WI38 (cell line): ENCODE measurements at regions not wholly inside any gene's neighbourhood (a gene's known extent, or its start where the extent isn't known, plus 50 kb on each side); places are given as distances from the start of the nearest gene placed in this dataset.

Source experiments
- H3K4me3 ChIP-seq: 2 replicates; pipeline ENCODE4 v1.5.1; 2011; ENCODE audit warnings: low read depth, mild to moderate bottlenecking, control low read depth, low read length
- TF ChIP-seq, protein P1 (sequence below): IDR thresholded peaks from 2 replicates; pipeline ENCODE4 v1.5.1; 2012; ENCODE audit warnings: low read depth, mild to moderate bottlenecking, control low read depth, low read length

DNA sequence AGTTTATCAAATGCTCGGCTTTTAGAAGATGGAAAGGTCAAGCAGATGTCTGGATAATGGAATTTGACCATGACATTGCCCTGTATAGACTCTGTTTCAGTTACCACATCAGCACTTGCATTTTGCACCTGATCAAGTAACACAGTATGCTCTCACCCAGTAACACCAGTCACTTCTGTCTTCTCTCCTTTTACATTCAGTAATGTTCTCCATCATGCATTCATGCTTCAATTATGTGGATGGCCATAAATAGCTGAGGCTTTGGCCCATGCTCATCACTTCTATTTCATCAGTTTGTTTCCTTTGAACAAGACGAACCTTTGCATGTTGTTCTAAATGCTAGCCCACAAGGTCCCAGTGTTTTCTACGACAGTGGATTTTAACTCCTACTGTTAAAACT, 322.9 kb upstream of the ACVR2A start:
- TF ChIP-seq, protein P1, sequence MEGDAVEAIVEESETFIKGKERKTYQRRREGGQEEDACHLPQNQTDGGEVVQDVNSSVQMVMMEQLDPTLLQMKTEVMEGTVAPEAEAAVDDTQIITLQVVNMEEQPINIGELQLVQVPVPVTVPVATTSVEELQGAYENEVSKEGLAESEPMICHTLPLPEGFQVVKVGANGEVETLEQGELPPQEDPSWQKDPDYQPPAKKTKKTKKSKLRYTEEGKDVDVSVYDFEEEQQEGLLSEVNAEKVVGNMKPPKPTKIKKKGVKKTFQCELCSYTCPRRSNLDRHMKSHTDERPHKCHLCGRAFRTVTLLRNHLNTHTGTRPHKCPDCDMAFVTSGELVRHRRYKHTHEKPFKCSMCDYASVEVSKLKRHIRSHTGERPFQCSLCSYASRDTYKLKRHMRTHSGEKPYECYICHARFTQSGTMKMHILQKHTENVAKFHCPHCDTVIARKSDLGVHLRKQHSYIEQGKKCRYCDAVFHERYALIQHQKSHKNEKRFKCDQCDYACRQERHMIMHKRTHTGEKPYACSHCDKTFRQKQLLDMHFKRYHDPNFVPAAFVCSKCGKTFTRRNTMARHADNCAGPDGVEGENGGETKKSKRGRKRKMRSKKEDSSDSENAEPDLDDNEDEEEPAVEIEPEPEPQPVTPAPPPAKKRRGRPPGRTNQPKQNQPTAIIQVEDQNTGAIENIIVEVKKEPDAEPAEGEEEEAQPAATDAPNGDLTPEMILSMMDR, result no peak
- no peak overlapping the region for H3K4me3 ChIP-seq

DNA sequence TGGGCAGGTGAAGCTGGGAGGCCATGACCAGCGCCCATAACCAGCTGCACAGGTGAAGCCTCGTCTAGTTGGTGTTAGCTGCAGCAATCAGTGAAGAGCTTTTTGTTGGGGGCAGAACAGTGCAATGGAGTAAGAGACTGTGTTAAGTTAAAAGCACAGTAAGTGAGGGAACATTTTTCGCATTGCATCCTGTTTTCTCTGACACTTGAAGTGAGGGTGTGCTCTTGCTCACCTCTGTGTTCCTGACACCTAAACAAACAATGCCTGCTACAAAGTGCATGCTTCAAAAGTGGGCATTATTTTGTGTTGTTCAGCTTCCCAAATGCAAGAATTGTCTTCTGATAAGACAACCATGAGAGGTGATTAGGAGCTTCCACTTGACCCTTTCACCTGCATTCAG, 324.0 kb upstream of the ACVR2A start:
- TF ChIP-seq, protein P1, result no peak
- no peak overlapping the region for H3K4me3 ChIP-seq

DNA sequence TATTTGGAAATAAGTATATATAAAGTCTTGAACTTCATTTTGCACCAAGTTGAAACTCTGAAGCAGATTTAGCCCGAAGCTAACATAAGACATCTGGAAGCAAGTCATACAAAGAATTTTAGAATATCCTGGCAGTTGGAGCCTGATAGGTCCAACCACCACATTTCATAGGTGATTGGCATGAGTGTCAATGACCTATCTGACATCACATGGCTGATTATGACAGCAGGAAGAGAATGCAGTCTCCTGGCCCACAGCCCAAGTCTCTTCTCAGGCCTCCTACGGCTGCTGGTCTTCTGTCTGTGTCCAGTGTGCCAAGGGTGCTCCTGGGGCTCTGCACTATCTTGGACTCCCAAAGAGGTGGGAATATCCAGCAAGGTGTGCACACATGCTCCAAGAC, 325.7 kb upstream of the ACVR2A start:
- no peak overlapping the region for H3K4me3 ChIP-seq
- TF ChIP-seq, protein P1, result no peak

DNA sequence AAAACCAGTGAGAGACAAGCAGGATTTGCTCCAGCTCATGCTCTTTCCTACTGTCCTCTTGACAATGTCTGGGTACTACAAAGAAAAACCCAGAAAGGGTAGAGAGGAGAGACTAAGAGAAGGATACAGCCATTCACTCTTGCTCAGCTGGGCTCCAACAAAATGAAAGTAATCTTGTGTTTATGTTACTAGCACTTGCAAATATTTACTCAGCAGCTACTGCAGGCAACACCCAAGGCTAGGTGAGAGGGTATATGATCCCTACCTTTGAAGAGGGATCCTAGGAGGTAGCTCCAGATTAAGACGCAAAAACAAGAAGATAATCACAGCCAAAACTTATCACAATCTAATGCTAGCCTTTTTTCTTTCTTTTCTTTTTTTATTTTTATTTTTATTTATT, 329.6 kb upstream of the ACVR2A start:
- TF ChIP-seq, protein P1, result no peak

DNA sequence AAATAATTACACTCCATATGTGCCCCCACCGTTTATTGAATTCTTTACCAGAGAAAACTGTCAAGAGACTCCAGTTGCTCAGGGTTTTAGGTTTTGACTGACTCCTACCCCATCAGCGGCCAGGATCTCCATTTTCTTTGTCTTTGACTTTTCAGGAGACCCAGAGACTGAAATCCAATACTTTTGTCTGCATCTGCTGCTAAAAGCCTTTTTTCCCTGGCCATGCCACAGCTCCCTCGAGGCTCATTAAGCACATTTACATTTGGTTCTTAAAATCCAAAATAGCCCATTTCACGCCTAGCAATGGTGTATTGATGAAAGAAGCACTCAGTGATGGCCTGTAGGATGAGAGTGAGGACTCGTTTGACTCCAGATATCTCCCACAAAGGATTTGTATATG, 332.6 kb upstream of the ACVR2A start:
- TF ChIP-seq, protein P1, result no peak
- H3K4me3 ChIP-seq, result no peak overlapping the region

More for the DNA sequence above, 329.6 kb upstream of the ACVR2A start:
- no peak overlapping the region for H3K4me3 ChIP-seq

DNA sequence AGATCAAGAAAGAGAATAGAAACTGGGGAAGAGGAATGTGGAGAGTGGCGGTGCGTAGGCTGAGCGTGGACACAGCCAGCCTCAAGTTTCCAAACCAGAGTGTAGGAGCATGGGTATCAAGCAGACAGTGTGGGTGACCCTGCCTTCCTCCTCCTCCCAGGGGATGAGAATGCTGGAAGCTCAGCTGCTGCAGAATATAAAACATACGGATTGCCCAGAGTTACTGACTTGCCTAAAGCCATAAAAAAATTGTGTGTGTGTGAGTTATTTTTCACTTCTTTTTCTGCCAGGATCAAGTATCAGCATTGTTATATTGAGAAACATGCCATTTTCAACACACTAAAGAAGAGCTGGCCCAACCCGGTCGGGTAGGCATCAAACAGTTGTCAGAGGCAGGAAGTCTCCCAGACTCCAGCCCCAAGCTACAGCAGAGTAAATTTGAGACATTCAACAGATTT, 333.3 kb upstream of the ACVR2A start:
- H3K4me3 ChIP-seq, result no peak overlapping the region
- TF ChIP-seq, protein P1, result no peak

DNA sequence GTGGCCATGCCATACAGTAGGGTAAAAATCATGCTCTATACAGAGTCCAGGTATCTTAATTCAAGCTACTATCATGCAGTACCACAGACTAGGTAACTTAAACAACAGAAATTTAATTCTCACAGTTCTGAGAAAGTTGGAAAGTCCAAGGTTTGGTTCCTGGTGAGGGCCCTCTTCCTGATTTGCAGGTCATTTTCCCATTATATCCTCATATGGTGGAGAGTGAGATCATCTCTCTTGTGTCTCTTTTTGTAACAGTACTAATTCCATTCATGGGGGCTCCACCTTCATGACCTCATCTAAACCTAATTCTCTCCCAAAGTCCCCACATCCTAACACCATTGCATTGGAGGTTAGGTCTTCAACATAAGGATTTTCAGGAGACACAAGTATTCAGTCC, 335.0 kb upstream of the ACVR2A start:
- TF ChIP-seq, protein P1, result no peak

More for the DNA sequence above, 335.0 kb upstream of the ACVR2A start:
- H3K4me3 ChIP-seq, result no peak overlapping the region
